ENCODE measurements at regions not wholly inside any gene's neighbourhood (a gene's known extent, or its start where the extent isn't known, plus 50 kb on each side); places are given as distances from the start of the nearest gene placed in this dataset.

DNA sequence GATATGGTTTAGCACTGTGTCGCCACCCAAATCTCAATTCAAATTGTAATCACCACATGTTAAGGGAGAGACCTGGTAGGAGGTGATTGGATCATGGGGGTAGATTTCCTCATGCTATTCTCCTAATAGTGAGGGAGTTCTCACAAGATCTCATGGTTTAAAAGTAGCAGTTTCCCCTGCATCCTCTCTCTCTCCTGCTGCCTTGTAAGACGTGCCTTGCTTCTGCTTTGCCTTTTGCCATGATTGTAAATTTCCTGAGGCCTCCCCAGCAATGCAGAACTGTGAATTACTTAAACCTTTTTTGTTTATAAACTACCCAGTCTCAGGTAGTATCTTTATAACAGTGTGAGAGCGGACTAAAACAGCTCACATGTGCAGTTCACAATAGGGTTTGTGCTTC lies 1668.7 kb upstream of the RAG2 start:
- TF ChIP-seq, protein P1, sequence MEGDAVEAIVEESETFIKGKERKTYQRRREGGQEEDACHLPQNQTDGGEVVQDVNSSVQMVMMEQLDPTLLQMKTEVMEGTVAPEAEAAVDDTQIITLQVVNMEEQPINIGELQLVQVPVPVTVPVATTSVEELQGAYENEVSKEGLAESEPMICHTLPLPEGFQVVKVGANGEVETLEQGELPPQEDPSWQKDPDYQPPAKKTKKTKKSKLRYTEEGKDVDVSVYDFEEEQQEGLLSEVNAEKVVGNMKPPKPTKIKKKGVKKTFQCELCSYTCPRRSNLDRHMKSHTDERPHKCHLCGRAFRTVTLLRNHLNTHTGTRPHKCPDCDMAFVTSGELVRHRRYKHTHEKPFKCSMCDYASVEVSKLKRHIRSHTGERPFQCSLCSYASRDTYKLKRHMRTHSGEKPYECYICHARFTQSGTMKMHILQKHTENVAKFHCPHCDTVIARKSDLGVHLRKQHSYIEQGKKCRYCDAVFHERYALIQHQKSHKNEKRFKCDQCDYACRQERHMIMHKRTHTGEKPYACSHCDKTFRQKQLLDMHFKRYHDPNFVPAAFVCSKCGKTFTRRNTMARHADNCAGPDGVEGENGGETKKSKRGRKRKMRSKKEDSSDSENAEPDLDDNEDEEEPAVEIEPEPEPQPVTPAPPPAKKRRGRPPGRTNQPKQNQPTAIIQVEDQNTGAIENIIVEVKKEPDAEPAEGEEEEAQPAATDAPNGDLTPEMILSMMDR (IDR thresholded peaks at IDR 0.05; ENCODE audit: insufficient read depth, low read depth, low read length) = no peak
- no peak for TF ChIP-seq EZH2 (IDR thresholded peaks at IDR 0.05; ENCODE audit: insufficient read depth, low read length)
